ENCODE measurements at regions not wholly inside any gene's neighbourhood (a gene's known extent, or its start where the extent isn't known, plus 50 kb on each side); places are given as distances from the start of the nearest gene placed in this dataset.
A peak's percentile ranks its signal among the peaks of the same experiment; 100 is the strongest.

DNA sequence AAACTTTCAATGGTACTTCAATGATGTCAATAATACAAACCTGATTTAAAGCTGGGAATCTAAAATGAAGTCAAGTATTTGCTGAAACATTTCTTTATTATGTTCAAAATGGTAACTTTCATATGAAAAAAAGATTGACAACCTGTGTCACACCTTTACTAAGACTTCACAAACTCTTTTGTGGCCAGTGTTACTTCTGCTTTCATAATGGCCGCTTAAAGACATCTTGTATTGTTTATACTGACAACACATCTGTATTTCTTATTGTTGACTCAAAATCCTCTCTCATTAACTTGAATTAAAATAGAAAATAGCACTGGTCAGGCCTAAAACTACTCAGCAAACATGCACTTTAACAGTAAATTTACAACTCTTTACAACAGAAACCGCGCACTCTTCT is 312.3 kb upstream of the CNTN6 start:
- TF ChIP-seq POLR2AphosphoS5 (IDR thresholded peaks at IDR 0.05; ENCODE audit: low read depth, low read length) (no peak), TAF1 (IDR thresholded peaks at IDR 0.05; ENCODE audit: borderline replicate concordance, low read depth, low read length) (no peak), POLR2A (IDR thresholded peaks at IDR 0.05; ENCODE audit: low read depth, low read length) (no peak)
- FAIRE-seq (no peak), DNase-seq (ENCODE audit: insufficient read length) (no peak)

GRCh38 chr3:791442-791841 is 301.4 kb upstream of the CNTN6 start:
- TF ChIP-seq POLR2A (IDR thresholded peaks at IDR 0.05; ENCODE audit: low read depth, low read length) (no peak), TAF1 (IDR thresholded peaks at IDR 0.05; ENCODE audit: borderline replicate concordance, low read depth, low read length) (no peak), POLR2AphosphoS5 (IDR thresholded peaks at IDR 0.05; ENCODE audit: low read depth, low read length) (no peak)
- FAIRE-seq (no peak), DNase-seq (ENCODE audit: insufficient read length) (no peak)

GRCh38 chr3:792630-793029 is 300.2 kb upstream of the CNTN6 start:
- TF ChIP-seq POLR2AphosphoS5 (IDR thresholded peaks at IDR 0.05; ENCODE audit: low read depth, low read length): no peak
- TF ChIP-seq TAF1 (IDR thresholded peaks at IDR 0.05; ENCODE audit: borderline replicate concordance, low read depth, low read length): no peak
- TF ChIP-seq POLR2A (IDR thresholded peaks at IDR 0.05; ENCODE audit: low read depth, low read length): no peak
- DNase-seq (ENCODE audit: insufficient read length) (no peak), FAIRE-seq (no peak)

- TF ChIP-seq POLR2A (IDR thresholded peaks at IDR 0.05; ENCODE audit: low read depth, low read length) (no peak), POLR2AphosphoS5 (IDR thresholded peaks at IDR 0.05; ENCODE audit: low read depth, low read length) (no peak)
- DNase-seq (ENCODE audit: insufficient read length) (no peak), FAIRE-seq (no peak)
Observed at GRCh38 chr3:804211-804610, 288.6 kb upstream of the CNTN6 start.

- DNase-seq (ENCODE audit: insufficient read length): no peak
- no peak for TF ChIP-seq POLR2AphosphoS5 (IDR thresholded peaks at IDR 0.05; ENCODE audit: low read depth, low read length)
- TF ChIP-seq POLR2A (IDR thresholded peaks at IDR 0.05; ENCODE audit: low read depth, low read length): no peak
- TF ChIP-seq TAF1 (IDR thresholded peaks at IDR 0.05; ENCODE audit: borderline replicate concordance, low read depth, low read length): no peak
- FAIRE-seq: no peak
Observed at GRCh38 chr3:805326-805725, 287.5 kb upstream of the CNTN6 start.

DNA sequence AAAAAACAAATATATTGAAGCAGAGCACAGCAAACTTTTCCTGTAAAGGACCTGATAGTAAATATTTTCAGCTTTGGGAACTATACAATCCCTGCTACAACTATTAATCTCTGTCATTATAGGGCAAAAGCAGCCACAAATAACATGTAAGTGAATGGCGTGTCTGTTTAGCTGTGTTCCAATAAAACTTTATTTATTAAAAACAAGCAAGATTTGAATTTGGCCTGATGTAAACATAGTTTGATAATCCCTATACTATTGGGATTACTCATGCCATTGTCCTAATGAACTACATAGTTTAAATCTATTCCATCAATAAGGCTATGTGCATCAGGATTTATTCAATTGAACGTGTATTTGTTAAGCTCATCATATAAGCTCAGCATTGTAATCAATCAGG is 286.8 kb upstream of the CNTN6 start:
- DNase-seq (ENCODE audit: insufficient read length): no peak
- FAIRE-seq: no peak
- no peak for TF ChIP-seq POLR2AphosphoS5 (IDR thresholded peaks at IDR 0.05; ENCODE audit: low read depth, low read length)
- TF ChIP-seq POLR2A (IDR thresholded peaks at IDR 0.05; ENCODE audit: low read depth, low read length): no peak
- TF ChIP-seq TAF1 (IDR thresholded peaks at IDR 0.05; ENCODE audit: borderline replicate concordance, low read depth, low read length): no peak

- DNase-seq (ENCODE audit: insufficient read length): no peak
- no peak for FAIRE-seq
- no peak for TF ChIP-seq POLR2AphosphoS5 (IDR thresholded peaks at IDR 0.05; ENCODE audit: low read depth, low read length)
- no peak for TF ChIP-seq TAF1 (IDR thresholded peaks at IDR 0.05; ENCODE audit: borderline replicate concordance, low read depth, low read length)
- no peak for TF ChIP-seq POLR2A (IDR thresholded peaks at IDR 0.05; ENCODE audit: low read depth, low read length)
Observed at GRCh38 chr3:816605-817004, 276.2 kb upstream of the CNTN6 start.

DNA sequence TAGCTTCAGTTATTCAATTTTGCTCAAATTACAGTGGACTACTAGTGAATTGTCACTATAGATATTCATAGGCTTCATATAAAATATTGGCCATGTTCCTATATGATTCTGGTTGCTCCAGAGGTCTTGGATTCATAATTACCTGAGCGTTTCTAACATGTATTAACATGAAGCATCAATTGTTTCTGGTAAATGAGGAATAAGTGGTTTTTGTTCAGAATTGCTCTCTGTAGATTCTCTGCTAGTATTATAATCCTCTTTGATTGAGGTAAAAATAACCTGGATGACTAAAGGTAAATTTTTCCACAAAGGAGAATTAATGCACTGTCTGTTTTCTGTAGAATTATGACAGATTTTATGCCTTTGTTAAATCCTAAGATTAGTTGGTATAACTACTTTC is 258.1 kb upstream of the CNTN6 start:
- no peak for TF ChIP-seq POLR2AphosphoS5 (IDR thresholded peaks at IDR 0.05; ENCODE audit: low read depth, low read length)
- TF ChIP-seq POLR2A (IDR thresholded peaks at IDR 0.05; ENCODE audit: low read depth, low read length): no peak
- no peak for TF ChIP-seq TAF1 (IDR thresholded peaks at IDR 0.05; ENCODE audit: borderline replicate concordance, low read depth, low read length)
- no peak for DNase-seq (ENCODE audit: insufficient read length)
- no peak for FAIRE-seq

GRCh38 chr3:835096-835495 is 257.7 kb upstream of the CNTN6 start:
- no peak for TF ChIP-seq TAF1 (IDR thresholded peaks at IDR 0.05; ENCODE audit: borderline replicate concordance, low read depth, low read length)
- no peak for TF ChIP-seq POLR2A (IDR thresholded peaks at IDR 0.05; ENCODE audit: low read depth, low read length)
- TF ChIP-seq POLR2AphosphoS5 (IDR thresholded peaks at IDR 0.05; ENCODE audit: low read depth, low read length): no peak
- DNase-seq (ENCODE audit: insufficient read length) (no peak), FAIRE-seq (no peak)

GRCh38 chr3:839981-840380 is 252.8 kb upstream of the CNTN6 start:
- FAIRE-seq (no peak), DNase-seq (ENCODE audit: insufficient read length) (no peak)
- TF ChIP-seq POLR2A (IDR thresholded peaks at IDR 0.05; ENCODE audit: low read depth, low read length) (no peak), POLR2AphosphoS5 (IDR thresholded peaks at IDR 0.05; ENCODE audit: low read depth, low read length) (no peak), TAF1 (IDR thresholded peaks at IDR 0.05; ENCODE audit: borderline replicate concordance, low read depth, low read length) (no peak)

DNA sequence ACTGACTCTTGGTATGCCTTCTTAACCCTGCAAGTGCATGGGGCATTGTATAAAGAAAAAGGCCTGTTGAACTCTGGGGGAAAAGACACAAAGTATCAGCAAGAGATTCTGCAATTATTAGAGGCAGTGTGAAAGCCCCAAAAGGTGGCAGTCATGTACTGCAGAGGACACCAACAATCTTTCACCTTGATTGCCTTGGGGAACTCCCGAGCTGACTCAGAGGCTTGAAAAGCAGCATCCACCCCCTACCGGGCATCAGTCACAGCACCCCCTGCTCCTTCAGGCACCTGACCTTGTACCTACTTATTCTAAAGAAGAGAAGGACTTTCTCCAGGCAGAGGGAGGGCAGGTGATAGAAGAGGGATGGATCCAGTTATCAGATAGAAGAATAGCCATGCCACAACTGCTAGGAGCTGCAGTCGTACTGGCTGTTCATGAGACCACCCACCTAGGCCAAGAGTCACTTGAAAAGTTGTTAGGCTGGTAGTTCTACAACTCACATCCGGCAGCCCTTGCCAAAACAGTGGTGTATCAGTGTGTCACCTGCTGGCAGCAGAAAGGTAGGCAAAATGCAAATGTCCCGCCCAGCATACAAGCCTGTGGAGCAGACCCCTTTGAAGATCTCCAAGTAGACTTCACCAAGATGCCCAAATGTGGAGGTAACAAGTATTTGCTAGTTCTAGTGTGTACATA is 241.6 kb upstream of the CNTN6 start:
- DNase-seq (ENCODE audit: insufficient read length) (no peak), FAIRE-seq (no peak)
- TF ChIP-seq POLR2AphosphoS5 (IDR thresholded peaks at IDR 0.05; ENCODE audit: low read depth, low read length): no peak
- no peak for TF ChIP-seq TAF1 (IDR thresholded peaks at IDR 0.05; ENCODE audit: borderline replicate concordance, low read depth, low read length)
- no peak for TF ChIP-seq POLR2A (IDR thresholded peaks at IDR 0.05; ENCODE audit: low read depth, low read length)

GRCh38 chr3:852033-852432 is 240.8 kb upstream of the CNTN6 start:
- TF ChIP-seq POLR2A (IDR thresholded peaks at IDR 0.05; ENCODE audit: low read depth, low read length): no peak
- no peak for TF ChIP-seq POLR2AphosphoS5 (IDR thresholded peaks at IDR 0.05; ENCODE audit: low read depth, low read length)
- no peak for TF ChIP-seq TAF1 (IDR thresholded peaks at IDR 0.05; ENCODE audit: borderline replicate concordance, low read depth, low read length)
- FAIRE-seq (peak; percentile 21), DNase-seq (ENCODE audit: insufficient read length) (no peak)
